Activated T-cell treated with anti-CD3 and anti-CD28 coated beads, Interleukin-2, amount 50 U/mL, for 72 hours (primary cell): ENCODE measurements at regions not wholly inside any gene's neighbourhood (a gene's known extent, or its start where the extent isn't known, plus 50 kb on each side); places are given as distances from the start of the nearest gene placed in this dataset.
A peak's percentile ranks its signal among the peaks of the same experiment; 100 is the strongest.

Source experiments
- ATAC-seq, 2 donors: fragments of 150-1000 bp; cut with Tn5 transposase; replicated peaks in 1 of 2; 2 replicates each; pipeline ENCODE4 v1.10.0; 2021; ENCODE audit warnings: moderate library complexity in 2 of 2, mild to moderate bottlenecking in 1 of 2
- DNase-seq, 2 donors: peaks; one replicate each; pipeline ENCODE4 v3.0.0; 2021 to 2022; ENCODE audit warnings: mixed read lengths in 1 of 2
- H3K27ac Mint-ChIP-seq: one replicate; pipeline ENCODE4 v1.8.0; 2022; ENCODE audit warnings: mild to moderate bottlenecking, moderate library complexity, mixed read lengths
- H3K27me3 Mint-ChIP-seq: one replicate; pipeline ENCODE4 v1.8.0; 2022; ENCODE audit warnings: low read depth, mixed read lengths
- H3K36me3 Mint-ChIP-seq, 2 donors: one replicate each; pipeline ENCODE4 v1.8.0; 2022; ENCODE audit warnings: mixed read lengths in 2 of 2, mild to moderate bottlenecking in 1 of 2; ENCODE audit not compliant: insufficient read depth in 2 of 2
- H3K4me1 Mint-ChIP-seq: one replicate; pipeline ENCODE4 v1.8.0; 2022; ENCODE audit warnings: low read depth, mixed read lengths
- H3K4me3 Mint-ChIP-seq, 2 donors: one replicate each; pipeline ENCODE4 v1.8.0; 2022; ENCODE audit warnings: mild to moderate bottlenecking in 2 of 2, mixed read lengths in 2 of 2, moderate library complexity in 2 of 2
- H3K9me3 Mint-ChIP-seq, 2 donors: one replicate each; pipeline ENCODE4 v1.8.0; 2022; ENCODE audit warnings: mixed read lengths in 2 of 2

DNA sequence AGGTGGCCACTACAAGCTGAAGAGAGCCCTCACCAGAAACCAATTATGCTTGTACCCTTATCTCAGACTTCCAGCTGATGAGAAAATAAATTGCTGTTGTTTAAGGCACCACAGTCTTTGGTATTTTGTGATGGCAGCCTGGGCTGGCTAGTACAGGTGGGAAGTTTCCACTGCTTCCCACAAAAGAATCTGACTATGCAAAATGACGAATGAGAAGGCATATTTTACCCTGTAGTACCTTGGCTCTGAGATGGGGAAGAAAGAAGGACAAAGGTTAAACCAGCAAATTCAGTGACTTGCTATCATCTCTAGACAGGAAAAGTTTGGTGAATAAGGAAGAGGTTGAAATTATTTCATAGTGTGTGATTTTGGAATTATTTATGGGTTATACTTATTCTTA lies 112.8 kb upstream of the ELL2 start:
- H3K36me3 Mint-ChIP-seq: peaks cover 0 to 1% of the 10 kb centered on the region in 2 donors
- peaks cover 54% of the 10 kb centered on the region for H3K4me1 Mint-ChIP-seq
- ATAC-seq (no peak), DNase-seq (no peak)
- H3K9me3 Mint-ChIP-seq: no peaks in the 10 kb centered on the region
- peaks cover 7% of the 10 kb centered on the region for H3K27me3 Mint-ChIP-seq
- no peak overlapping the region for H3K27ac Mint-ChIP-seq
- H3K4me3 Mint-ChIP-seq: no peak overlapping the region

DNA sequence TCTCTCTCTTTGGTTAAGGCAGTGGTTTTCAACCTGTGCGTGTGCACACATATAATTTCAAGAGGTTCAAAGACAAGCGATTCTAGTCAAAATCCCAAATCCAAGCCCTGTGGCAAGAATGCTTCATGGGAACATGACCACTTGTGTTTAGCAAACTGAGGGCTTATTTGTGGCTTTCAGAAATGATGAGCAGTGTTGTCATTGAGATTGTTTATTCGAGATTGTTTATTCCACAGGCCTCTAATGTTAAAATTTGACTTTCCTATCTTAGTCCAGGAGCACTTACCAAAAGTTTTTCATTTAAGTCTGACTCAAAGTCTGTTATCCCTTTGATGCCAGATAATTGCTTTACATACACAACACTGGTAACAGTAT lies 111.1 kb upstream of the ELL2 start:
- Mint-ChIP-seq H3K4me3 (no peak overlapping the region), H3K4me1 (peaks cover 44% of the 10 kb centered on the region)
- ATAC-seq: no peak

DNA sequence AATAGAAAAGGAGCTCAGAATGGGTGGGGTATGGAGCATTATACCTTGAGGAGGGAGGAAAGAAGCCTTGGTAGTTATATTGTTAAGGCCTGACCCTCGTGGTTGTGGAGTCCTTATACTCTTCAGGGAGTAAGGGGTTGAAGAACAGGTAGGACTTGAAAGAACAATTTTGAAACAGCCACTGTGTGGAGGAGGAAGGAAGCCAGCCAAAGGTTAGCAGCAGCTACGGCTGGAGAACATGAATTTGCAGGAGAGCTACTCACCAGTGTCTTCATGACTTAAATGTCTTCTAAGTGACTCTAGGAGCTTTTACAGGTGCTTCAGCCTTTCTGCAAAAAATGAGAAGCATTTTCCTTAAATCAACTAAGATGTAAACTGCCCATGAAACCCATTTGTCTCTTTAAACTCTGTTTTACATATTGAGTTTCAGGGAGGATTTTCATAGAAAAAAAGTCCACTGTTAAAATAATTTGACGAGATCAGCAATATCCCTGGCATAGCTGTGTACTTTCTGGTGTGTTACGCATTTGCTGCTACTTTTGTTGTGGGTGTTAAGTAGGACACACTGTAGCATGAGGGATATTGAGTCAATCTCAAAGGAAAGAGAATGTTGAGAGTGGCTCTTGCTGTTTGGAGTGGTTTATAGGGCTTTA lies 110.6 kb upstream of the ELL2 start:
- Mint-ChIP-seq H3K4me3 (no peak overlapping the region), H3K27ac (no peak overlapping the region), H3K9me3 (no peaks in the 10 kb centered on the region), H3K36me3 (no peaks in the 10 kb centered on the region), H3K4me1 (peaks cover 45% of the 10 kb centered on the region), H3K27me3 (peaks cover 7% of the 10 kb centered on the region)
- no peak for ATAC-seq
- no peak for DNase-seq

More for the DNA sequence above, 111.1 kb upstream of the ELL2 start:
- Mint-ChIP-seq H3K36me3 (peaks cover 0 to 1% of the 10 kb centered on the region in 2 donors), H3K9me3 (no peaks in the 10 kb centered on the region), H3K27ac (no peak overlapping the region), H3K27me3 (peaks cover 7% of the 10 kb centered on the region)
- DNase-seq: no peak

DNA sequence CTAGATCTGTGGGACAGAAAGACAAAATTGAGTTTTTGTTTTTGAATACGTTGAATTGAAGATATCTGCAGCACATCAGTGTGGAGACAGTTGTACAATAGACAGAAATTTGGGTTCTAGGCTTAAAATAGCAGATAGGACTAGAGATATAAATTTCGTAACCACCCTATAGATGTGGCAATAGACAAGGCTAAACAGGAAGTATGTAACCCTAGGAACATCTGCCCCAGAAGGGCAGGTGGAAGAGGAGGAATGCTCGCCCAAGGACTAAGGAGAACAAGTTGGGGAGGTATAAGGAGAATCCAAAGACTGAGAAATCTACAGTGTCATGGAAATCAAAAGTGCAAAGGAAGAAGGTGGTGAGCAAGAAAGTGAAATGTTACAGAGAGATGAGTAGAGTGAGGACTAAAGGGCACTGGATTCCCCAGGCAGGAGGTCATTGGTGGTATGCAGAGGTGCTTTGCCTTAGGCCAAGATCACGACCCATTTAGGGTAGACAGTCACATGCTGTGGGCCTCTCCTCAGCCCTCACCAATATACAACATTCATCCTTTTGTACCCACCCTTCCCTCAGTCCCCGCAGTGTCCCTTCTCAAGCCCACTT lies 109.1 kb upstream of the ELL2 start:
- no peak for DNase-seq
- H3K4me3 Mint-ChIP-seq: no peak overlapping the region
- peak overlapping the region; percentile 17 for H3K27ac Mint-ChIP-seq
- H3K27me3 Mint-ChIP-seq: no peaks in the 10 kb centered on the region
- ATAC-seq: no peak
- H3K36me3 Mint-ChIP-seq: no peaks in the 10 kb centered on the region
- peaks cover 60% of the 10 kb centered on the region for H3K4me1 Mint-ChIP-seq
- no peaks in the 10 kb centered on the region for H3K9me3 Mint-ChIP-seq

DNA sequence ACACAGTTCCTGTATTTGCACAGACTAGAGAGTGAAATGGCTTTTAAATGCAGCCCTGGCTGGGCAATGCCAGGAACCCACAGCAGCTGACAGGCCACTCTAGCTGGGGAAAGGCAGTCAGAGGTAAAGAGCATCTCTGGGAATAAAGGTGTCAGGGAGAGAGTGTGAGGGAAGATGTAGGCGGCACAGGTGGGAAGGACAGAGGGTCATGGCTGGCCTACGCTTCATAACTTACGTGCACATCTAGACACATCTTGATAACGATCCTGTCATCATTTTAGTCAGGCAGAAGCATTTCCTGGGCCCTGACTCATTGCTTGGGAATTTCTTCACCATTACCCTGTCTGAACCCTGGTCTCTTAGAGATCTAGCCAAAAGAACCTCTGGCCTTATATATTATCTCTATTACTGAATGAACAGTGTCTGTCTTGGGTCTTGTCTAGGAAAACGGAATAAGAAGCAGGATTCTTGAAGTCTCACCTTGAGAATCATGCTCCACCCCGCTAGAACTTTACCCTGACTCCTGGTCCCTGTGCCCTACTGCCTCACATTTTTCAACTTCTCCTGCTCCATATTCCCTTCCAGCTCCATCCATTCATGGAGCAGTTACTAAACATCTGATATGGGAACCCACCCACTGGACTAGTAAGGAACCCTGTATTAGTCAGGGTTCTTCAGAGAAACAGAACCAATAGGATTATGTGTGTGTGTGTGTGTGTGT lies 106.4 kb upstream of the ELL2 start:
- Mint-ChIP-seq H3K27me3 (no peaks in the 10 kb centered on the region), H3K4me1 (peaks cover 65% of the 10 kb centered on the region), H3K36me3 (no peaks in the 10 kb centered on the region), H3K27ac (peak overlapping the region; percentile 32), H3K4me3 (peak overlapping the region; percentile 32 to 52), H3K9me3 (no peaks in the 10 kb centered on the region)
- peak; percentile 60 to 69 for ATAC-seq
- DNase-seq: peak in 1 of 2 donors; percentile 15

DNA sequence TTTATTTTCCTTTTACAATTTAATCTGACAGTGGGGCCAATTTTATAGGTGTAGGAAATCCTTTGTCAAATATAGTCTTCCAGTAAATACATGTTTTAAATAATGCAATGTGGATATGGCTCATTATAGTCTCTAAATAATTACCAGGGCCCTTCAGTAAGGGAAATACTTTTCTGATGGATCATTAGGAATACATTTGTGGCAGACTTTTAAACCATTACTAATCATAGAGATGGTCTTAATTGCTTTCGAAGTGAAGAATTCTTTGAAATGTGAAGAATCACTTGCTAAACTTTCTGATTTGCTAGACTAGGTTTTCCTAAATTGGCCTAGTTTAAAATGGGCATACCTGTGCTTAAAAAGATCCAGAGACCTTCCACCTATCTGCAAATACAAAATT lies 105.6 kb upstream of the ELL2 start:
- no peak for DNase-seq
- Mint-ChIP-seq H3K9me3 (no peaks in the 10 kb centered on the region), H3K27ac (peak overlapping the region; percentile 7), H3K36me3 (no peaks in the 10 kb centered on the region), H3K4me1 (peaks cover 56% of the 10 kb centered on the region), H3K4me3 (peak overlapping the region in 1 of 2 donors; percentile 52), H3K27me3 (no peaks in the 10 kb centered on the region)
- ATAC-seq: no peak

DNA sequence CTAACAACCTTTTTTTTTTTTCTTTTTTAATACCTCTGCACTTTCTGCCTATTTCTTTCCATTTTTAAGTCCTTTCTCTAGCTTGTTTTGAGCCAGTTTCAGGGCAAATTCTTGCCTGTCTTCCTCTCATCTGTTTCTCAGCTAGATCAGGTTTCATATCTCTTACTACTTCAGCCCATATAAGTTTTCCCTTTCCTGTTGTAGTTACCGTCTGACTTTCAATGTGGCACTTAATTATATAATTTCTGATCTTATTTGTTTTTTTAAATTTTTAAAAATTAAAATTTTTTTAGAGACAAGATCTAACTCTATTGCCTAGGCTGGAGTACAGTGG lies 104.7 kb upstream of the ELL2 start:
- peak overlapping the region; percentile 87 for H3K27ac Mint-ChIP-seq
- H3K4me1 Mint-ChIP-seq: peaks cover 52% of the 10 kb centered on the region
- H3K4me3 Mint-ChIP-seq: peak overlapping the region; percentile 15 to 62
- H3K27me3 Mint-ChIP-seq: no peaks in the 10 kb centered on the region
- DNase-seq (no peak), ATAC-seq (no peak)
- H3K36me3 Mint-ChIP-seq: no peaks in the 10 kb centered on the region
- H3K9me3 Mint-ChIP-seq: peaks cover 0 to 2% of the 10 kb centered on the region in 2 donors

DNA sequence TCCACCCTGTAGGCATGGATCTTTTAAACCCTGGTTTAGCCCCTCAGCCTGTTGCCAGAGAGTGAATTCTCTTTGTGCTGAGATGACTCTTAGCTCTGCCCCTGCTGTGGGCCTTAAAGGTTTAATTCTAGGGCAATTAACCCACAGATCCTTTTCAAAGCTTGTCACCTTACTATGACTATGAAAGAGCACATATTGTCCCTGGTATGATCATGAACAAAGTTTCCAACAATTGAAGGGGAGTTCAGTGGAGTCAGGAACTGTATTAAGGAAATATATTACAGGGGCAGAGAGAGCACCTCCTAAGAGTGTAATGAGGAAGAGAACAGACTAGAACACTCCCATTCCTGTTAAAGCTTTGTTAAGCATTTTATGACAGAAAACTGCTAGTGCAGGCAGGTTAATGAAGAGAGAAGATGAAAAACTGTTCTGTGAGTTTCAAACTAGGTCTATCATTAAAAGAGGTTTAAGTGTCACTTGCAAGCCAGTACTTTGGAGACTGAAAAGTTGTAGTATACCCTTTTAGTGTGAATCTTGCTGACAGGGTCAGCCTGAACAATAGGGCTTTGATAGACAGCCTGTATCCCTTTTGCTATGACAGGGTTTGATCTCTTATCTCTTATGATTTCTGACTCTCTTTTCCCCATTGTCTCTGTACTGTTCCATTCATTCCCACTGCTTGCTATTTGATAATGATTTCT lies 104.2 kb upstream of the ELL2 start:
- ATAC-seq (peak; percentile 65 to 72), DNase-seq (peak; percentile 6 to 22)
- Mint-ChIP-seq H3K36me3 (no peaks in the 10 kb centered on the region), H3K27me3 (no peaks in the 10 kb centered on the region), H3K4me3 (peak overlapping the region; percentile 35 to 62), H3K4me1 (peaks cover 47% of the 10 kb centered on the region), H3K9me3 (peaks cover 0 to 2% of the 10 kb centered on the region in 2 donors), H3K27ac (peak overlapping the region; percentile 87)

DNA sequence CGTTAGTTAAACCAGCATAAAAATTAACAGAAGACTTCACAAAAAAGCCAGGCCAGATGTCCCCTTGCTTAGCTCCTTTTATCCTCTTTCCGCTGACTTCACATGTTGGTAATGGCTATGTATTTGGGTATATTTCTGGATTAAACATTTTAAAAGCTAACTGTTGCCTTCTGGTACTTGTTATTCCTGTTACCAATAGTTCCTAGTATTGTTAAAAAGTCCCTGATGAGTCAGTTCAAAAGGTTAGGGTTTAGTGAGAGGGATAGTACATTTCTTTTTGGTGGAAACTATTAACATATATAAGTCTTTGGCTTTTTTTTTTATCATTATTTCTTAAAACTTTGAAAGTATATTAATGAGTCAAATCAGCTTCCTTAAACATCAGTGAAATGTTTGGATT lies 103.2 kb upstream of the ELL2 start:
- Mint-ChIP-seq H3K4me3 (peak overlapping the region; percentile 2 to 56), H3K36me3 (no peaks in the 10 kb centered on the region), H3K4me1 (peaks cover 40% of the 10 kb centered on the region), H3K27ac (peak overlapping the region; percentile 79), H3K27me3 (no peaks in the 10 kb centered on the region), H3K9me3 (peaks cover 0 to 2% of the 10 kb centered on the region in 2 donors)
- ATAC-seq (peak; percentile 34 to 54), DNase-seq (no peak)

DNA sequence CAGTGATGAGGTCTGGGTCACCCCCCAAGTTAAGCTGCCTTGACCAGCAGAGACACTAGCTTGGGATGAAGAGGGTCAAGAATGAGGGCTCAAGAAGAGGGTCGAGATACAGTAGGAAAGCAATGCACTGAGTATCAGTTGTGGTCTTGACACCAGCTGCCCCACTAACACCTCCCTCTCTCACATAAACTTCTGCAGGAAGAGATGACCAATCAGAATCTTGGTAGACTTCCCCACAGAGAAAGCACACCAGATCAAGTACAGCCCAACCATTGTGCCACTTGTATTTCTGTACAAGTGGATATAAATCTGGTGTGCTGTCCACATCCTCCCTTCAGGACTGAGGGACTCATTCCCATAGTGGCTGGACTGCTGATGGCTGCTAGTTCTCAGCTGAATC lies 101.2 kb upstream of the ELL2 start:
- Mint-ChIP-seq H3K4me3 (no peak overlapping the region), H3K4me1 (peaks cover 34% of the 10 kb centered on the region), H3K9me3 (peaks cover 0 to 2% of the 10 kb centered on the region in 2 donors), H3K27me3 (peaks cover 1% of the 10 kb centered on the region), H3K27ac (no peak overlapping the region), H3K36me3 (no peaks in the 10 kb centered on the region)
- ATAC-seq (no peak), DNase-seq (no peak)

DNA sequence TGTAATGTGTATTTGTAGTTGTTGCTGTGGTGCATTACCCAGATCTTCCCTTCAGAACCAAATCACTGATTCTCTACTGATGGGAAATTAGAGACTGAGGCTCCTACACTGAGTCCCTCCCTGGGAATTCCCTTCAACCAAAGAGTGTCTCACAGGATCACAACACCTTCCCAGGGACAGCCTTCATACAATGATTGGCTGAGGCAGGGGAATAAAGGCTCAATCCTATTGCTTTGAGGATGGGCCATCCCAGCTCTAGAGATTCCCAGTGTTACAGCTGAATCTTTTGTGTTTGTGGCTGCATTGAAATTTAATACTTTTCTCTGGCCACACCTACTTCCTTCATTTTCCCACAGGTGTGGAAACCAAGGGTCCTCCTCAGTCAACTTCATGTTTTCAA lies 96.4 kb upstream of the ELL2 start:
- DNase-seq (no peak), ATAC-seq (no peak)
- no peaks in the 10 kb centered on the region for H3K36me3 Mint-ChIP-seq
- H3K4me1 Mint-ChIP-seq: peaks cover 10% of the 10 kb centered on the region
- no peak overlapping the region for H3K4me3 Mint-ChIP-seq
- no peak overlapping the region for H3K27ac Mint-ChIP-seq
- H3K27me3 Mint-ChIP-seq: peaks cover 22% of the 10 kb centered on the region
- peaks cover 0 to 2% of the 10 kb centered on the region in 2 donors for H3K9me3 Mint-ChIP-seq

DNA sequence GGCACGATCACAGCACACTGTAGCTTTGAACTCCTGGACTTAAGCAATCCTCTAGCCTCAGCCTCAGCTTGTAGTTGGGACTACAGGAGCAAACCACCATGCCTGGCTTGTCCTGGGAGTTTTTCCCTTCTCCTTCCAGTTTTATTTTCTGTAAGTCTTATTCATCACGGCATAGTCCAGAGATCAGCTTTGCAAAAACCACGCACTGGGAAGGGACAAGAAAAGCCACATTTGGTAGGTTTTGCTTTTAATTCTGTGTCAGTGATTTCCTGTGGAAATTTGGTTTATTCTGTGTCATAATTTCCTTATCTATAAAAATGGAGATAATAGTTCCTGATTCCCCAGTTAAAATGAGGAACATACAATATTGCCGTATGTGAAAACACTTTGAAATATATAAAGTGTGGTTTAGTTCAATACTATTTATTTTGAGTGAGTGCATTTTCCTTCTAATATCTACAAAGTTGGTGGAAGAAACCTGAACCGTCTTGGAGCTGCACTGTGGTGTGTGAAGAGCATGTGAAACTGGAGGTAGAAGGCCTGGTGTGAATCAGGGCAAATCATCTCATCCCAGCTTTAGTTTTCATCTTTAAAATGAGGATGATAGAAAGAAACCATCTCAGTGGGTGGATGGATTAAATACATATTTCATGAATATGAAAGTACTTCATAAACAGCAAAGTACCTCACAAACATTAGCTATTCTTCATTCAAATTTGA lies 92.8 kb upstream of the ELL2 start:
- ATAC-seq: no peak
- H3K9me3 Mint-ChIP-seq: peaks cover 1 to 2% of the 10 kb centered on the region in 2 donors
- peaks cover 34% of the 10 kb centered on the region for H3K27me3 Mint-ChIP-seq
- no peak overlapping the region for H3K4me3 Mint-ChIP-seq
- no peak overlapping the region for H3K27ac Mint-ChIP-seq
- H3K4me1 Mint-ChIP-seq: peaks cover 10% of the 10 kb centered on the region
- no peak for DNase-seq
- H3K36me3 Mint-ChIP-seq: no peaks in the 10 kb centered on the region
